Esophagus squamous epithelium (tissue), 4 donors: ENCODE measurements at regions not wholly inside any gene's neighbourhood (a gene's known extent, or its start where the extent isn't known, plus 50 kb on each side); places are given as distances from the start of the nearest gene placed in this dataset.

Source experiments
- POLR2A ChIP-seq, 4 donors: fragments of 450-650 bp; IDR thresholded peaks; one replicate each; pipeline ENCODE4 v1.6.1; 2017; ENCODE audit warnings: antibody characterized with exemption in 4 of 4, mild to moderate bottlenecking in 4 of 4, moderate library complexity in 3 of 4
- TF ChIP-seq, protein P1 (sequence below), 6 experiments: fragments of 450-650 bp in 4 of 6; fragments of 200-600 bp in 2 of 6; sonication (generic) in 2 of 6; IDR thresholded peaks; one replicate each; pipeline ENCODE4 v1.5.1; 2016 to 2019; ENCODE audit warnings: antibody characterized with exemption in 6 of 6, mild to moderate bottlenecking in 4 of 6, moderate library complexity in 4 of 6

DNA sequence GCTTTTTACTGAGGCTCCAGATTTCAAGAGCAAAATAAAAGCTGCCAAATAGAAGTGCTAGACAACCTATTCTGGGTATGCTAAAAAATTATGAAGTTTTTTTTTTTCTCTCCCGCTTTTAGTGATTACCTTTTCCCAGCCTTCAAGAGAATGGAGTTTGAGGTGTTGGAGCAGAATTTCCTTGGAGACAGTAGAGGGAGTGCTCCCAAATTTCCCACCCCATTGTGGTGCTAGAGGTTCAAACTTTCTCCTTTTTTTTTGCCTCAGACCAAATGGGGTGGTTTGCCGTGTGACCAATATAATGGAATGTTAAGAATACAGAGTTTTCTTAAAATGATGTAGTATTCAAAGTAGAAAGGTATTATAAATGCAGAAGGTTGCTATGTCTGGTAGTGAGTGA, 244.2 kb upstream of the RIOK2 start:
- TF ChIP-seq POLR2A (IDR thresholded peaks at IDR 0.05), result no peak
- TF ChIP-seq, protein P1, sequence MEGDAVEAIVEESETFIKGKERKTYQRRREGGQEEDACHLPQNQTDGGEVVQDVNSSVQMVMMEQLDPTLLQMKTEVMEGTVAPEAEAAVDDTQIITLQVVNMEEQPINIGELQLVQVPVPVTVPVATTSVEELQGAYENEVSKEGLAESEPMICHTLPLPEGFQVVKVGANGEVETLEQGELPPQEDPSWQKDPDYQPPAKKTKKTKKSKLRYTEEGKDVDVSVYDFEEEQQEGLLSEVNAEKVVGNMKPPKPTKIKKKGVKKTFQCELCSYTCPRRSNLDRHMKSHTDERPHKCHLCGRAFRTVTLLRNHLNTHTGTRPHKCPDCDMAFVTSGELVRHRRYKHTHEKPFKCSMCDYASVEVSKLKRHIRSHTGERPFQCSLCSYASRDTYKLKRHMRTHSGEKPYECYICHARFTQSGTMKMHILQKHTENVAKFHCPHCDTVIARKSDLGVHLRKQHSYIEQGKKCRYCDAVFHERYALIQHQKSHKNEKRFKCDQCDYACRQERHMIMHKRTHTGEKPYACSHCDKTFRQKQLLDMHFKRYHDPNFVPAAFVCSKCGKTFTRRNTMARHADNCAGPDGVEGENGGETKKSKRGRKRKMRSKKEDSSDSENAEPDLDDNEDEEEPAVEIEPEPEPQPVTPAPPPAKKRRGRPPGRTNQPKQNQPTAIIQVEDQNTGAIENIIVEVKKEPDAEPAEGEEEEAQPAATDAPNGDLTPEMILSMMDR (IDR thresholded peaks at IDR 0.05), result no peak
